GM03348 (cell line): ENCODE measurements at regions not wholly inside any gene's neighbourhood (a gene's known extent, or its start where the extent isn't known, plus 50 kb on each side); places are given as distances from the start of the nearest gene placed in this dataset.
"Not testable (repeated sequence)": the region's sequence is repeated elsewhere in the genome, so short reads cannot be mapped to it uniquely, and the experiment has no call there.

Source experiments
- DNase-seq: peaks from one replicate; pipeline ENCODE4 v3.0.0; 2012; ENCODE audit warnings: low spot score

- DNase-seq, result no peak
These were observed 66.6 kb downstream of the MYL12B start for GRCh38 chr18:3328532-3328931.

GRCh38 chr18:3329471-3329870 lies 67.5 kb downstream of the MYL12B start:
- no peak for DNase-seq

GRCh38 chr18:3329872-3330271 lies 67.9 kb downstream of the MYL12B start:
- DNase-seq, result no peak

GRCh38 chr18:3330622-3331021 lies 68.7 kb downstream of the MYL12B start:
- DNase-seq, result no peak

GRCh38 chr18:3332376-3332775 lies 70.4 kb downstream of the MYL12B start:
- DNase-seq, result no peak

GRCh38 chr18:3333056-3333720 lies 71.3 kb downstream of the MYL12B start:
- no peak for DNase-seq

- DNase-seq, result no peak
These were observed 71.9 kb downstream of the MYL12B start for GRCh38 chr18:3333721-3334386.

- no peak for DNase-seq
These were observed 78.2 kb downstream of the MYL12B start for GRCh38 chr18:3340015-3340681.

- DNase-seq, result no peak
These were observed 78.8 kb downstream of the MYL12B start for GRCh38 chr18:3340682-3341097.

GRCh38 chr18:3342628-3343027 lies 80.7 kb downstream of the MYL12B start:
- no peak for DNase-seq

- DNase-seq, result peak; percentile 57
These were observed 83.5 kb downstream of the MYL12B start for GRCh38 chr18:3345452-3345851.

GRCh38 chr18:3345885-3346284 lies 84.0 kb downstream of the MYL12B start:
- DNase-seq, result peak; percentile 20

- no peak for DNase-seq
These were observed 84.6 kb downstream of the MYL12B start for GRCh38 chr18:3346487-3346886.

GRCh38 chr18:3347286-3347803 lies 85.4 kb downstream of the MYL12B start:
- DNase-seq, result no peak

- DNase-seq, result no peak
These were observed 86.2 kb downstream of the MYL12B start for GRCh38 chr18:3348176-3348575.

GRCh38 chr18:3349046-3349841 lies 87.3 kb downstream of the MYL12B start:
- not testable (repeated sequence) for DNase-seq

GRCh38 chr18:3350021-3350420 lies 88.1 kb downstream of the MYL12B start:
- DNase-seq, result no peak

- DNase-seq, result peak; percentile 33
These were observed 88.9 kb downstream of the MYL12B start for GRCh38 chr18:3350566-3351527.

- DNase-seq, result no peak
These were observed 92.6 kb downstream of the MYL12B start for GRCh38 chr18:3354506-3354905.

- no peak for DNase-seq
These were observed 93.4 kb upstream of the TGIF1 start for GRCh38 chr18:3356614-3357013.

- DNase-seq, result no peak
These were observed 92.5 kb upstream of the TGIF1 start for GRCh38 chr18:3357516-3357915.
